Uterus (tissue), 3 donors: ENCODE measurements at regions not wholly inside any gene's neighbourhood (a gene's known extent, or its start where the extent isn't known, plus 50 kb on each side); places are given as distances from the start of the nearest gene placed in this dataset.
"Not testable (repeated sequence)": the region's sequence is repeated elsewhere in the genome, so short reads cannot be mapped to it uniquely, and the experiment has no call there.

Experiments used
- DNase-seq, 2 donors: peaks; one replicate each; pipeline ENCODE4 v3.0.0-alpha.2; 2019 to 2020
- H3K27ac ChIP-seq, 2 donors: fragments of 200-600 bp; sonication (generic); 1 replicate in 1 of 2; 2 replicates in 1 of 2; pipeline ENCODE4 v1.5.1; 2016 to 2018
- H3K27me3 ChIP-seq, 2 donors: fragments of 200-600 bp; sonication (generic); one replicate each; pipeline ENCODE4 v1.5.1; 2018 to 2019; ENCODE audit warnings: control low read depth in 1 of 2
- H3K36me3 ChIP-seq, 2 donors: fragments of 200-600 bp; sonication (generic); one replicate each; pipeline ENCODE4 v1.5.1; 2019; ENCODE audit warnings: control low read depth in 1 of 2
- H3K4me1 ChIP-seq, 2 donors: fragments of 200-600 bp; sonication (generic); one replicate each; pipeline ENCODE4 v1.5.1; 2018 to 2019; ENCODE audit warnings: control low read depth in 1 of 2
- H3K4me3 ChIP-seq, 2 donors: fragments of 200-600 bp; sonication (generic); 1 replicate in 1 of 2; 2 replicates in 1 of 2; pipeline ENCODE4 v1.5.1; 2018 to 2019; ENCODE audit warnings: mild to moderate bottlenecking in 1 of 2
- H3K9me3 ChIP-seq, 2 donors: fragments of 200-600 bp; sonication (generic); one replicate each; pipeline ENCODE4 v1.5.1; 2019; ENCODE audit warnings: control low read depth in 1 of 2
- CTCF ChIP-seq, 4 experiments: fragments of 200-600 bp in 2 of 4; fragments of 450-650 bp in 2 of 4; sonication (generic) in 2 of 4; IDR thresholded peaks; one replicate each; pipeline ENCODE4 v1.5.1; 2016 to 2019; ENCODE audit warnings: antibody characterized with exemption in 4 of 4, mild to moderate bottlenecking in 2 of 4, moderate library complexity in 1 of 4
- POLR2A ChIP-seq, 2 donors: fragments of 450-650 bp; IDR thresholded peaks; one replicate each; pipeline ENCODE4 v1.6.1; 2016; ENCODE audit warnings: antibody characterized with exemption in 2 of 2, mild to moderate bottlenecking in 1 of 2, moderate library complexity in 1 of 2
- intact Hi-C: fragments of 100-400 bp; cut with DNase I; formaldehyde crosslinking; loops from one replicate; pipeline ENCODE4 v1.15.1; 2023; ENCODE audit warnings: low total_unique reads
- donor health status: DM: yes; HTN: yes; CAD: no.

- no peaks in the 10 kb centered on the region for H3K27me3 ChIP-seq
- H3K4me1 ChIP-seq, result no peaks in the 10 kb centered on the region
- no peak for TF ChIP-seq POLR2A (IDR thresholded peaks at IDR 0.05)
- no peak for TF ChIP-seq CTCF (IDR thresholded peaks at IDR 0.05)
- H3K4me3 ChIP-seq, result no peak overlapping the region
- no peak overlapping the region for H3K27ac ChIP-seq
- H3K36me3 ChIP-seq, result no peaks in the 10 kb centered on the region
- no peak for DNase-seq
- intact Hi-C loops, result no loop called here
- H3K9me3 ChIP-seq, result no peaks in the 10 kb centered on the region
Measured at GRCh38 chr7:155394413-155394812, 63.5 kb upstream of the EN2 start.

- Histone ChIP-seq H3K27ac (no peak overlapping the region), H3K4me3 (no peak overlapping the region), H3K36me3 (no peaks in the 10 kb centered on the region), H3K27me3 (no peaks in the 10 kb centered on the region), H3K9me3 (no peaks in the 10 kb centered on the region), H3K4me1 (no peaks in the 10 kb centered on the region)
- intact Hi-C loops, result no loop called here
- no peak for TF ChIP-seq CTCF (IDR thresholded peaks at IDR 0.05)
- TF ChIP-seq POLR2A (IDR thresholded peaks at IDR 0.05), result no peak
- DNase-seq, result no peak
Measured at GRCh38 chr7:155395176-155395797, 62.6 kb upstream of the EN2 start.

- intact Hi-C loops, result no loop called here
- Histone ChIP-seq H3K27ac (no peak overlapping the region), H3K9me3 (no peaks in the 10 kb centered on the region), H3K4me1 (no peaks in the 10 kb centered on the region), H3K36me3 (no peaks in the 10 kb centered on the region), H3K27me3 (no peaks in the 10 kb centered on the region), H3K4me3 (no peak overlapping the region)
- no peak for DNase-seq
- TF ChIP-seq CTCF (IDR thresholded peaks at IDR 0.05) (no peak), POLR2A (IDR thresholded peaks at IDR 0.05) (no peak)
Measured at GRCh38 chr7:155396661-155397060, 61.3 kb upstream of the EN2 start.

GRCh38 chr7:155397758-155398714 lies 59.9 kb upstream of the EN2 start:
- H3K9me3 ChIP-seq, H3K4me1 ChIP-seq, H3K4me3 ChIP-seq, H3K36me3 ChIP-seq, H3K27ac ChIP-seq, H3K27me3 ChIP-seq, intact Hi-C loops, DNase-seq: not testable (repeated sequence)

- no peak for TF ChIP-seq POLR2A (IDR thresholded peaks at IDR 0.05)
- TF ChIP-seq CTCF (IDR thresholded peaks at IDR 0.05), result no peak
- Histone ChIP-seq H3K27ac (no peak overlapping the region), H3K9me3 (no peaks in the 10 kb centered on the region), H3K27me3 (peaks cover 0 to 7% of the 10 kb centered on the region in 2 donors), H3K36me3 (no peaks in the 10 kb centered on the region), H3K4me1 (no peaks in the 10 kb centered on the region), H3K4me3 (no peak overlapping the region)
- no peak for DNase-seq
- intact Hi-C loops, result no loop called here
Measured at GRCh38 chr7:155398944-155399343, 59.0 kb upstream of the EN2 start.
